C1 segment of cervical spinal cord (tissue), 14 donors: ENCODE measurements at regions not wholly inside any gene's neighbourhood (a gene's known extent, or its start where the extent isn't known, plus 50 kb on each side); places are given as distances from the start of the nearest gene placed in this dataset.
"Not testable (repeated sequence)": the region's sequence is repeated elsewhere in the genome, so short reads cannot be mapped to it uniquely, and the experiment has no call there.

ENCODE experiments used
- DNase-seq, 14 donors: peaks; one replicate each; lab custom pipeline; 2025; lab: John Stamatoyannopoulos, UW

- DNase-seq, result no peak
Measured at GRCh38 chr2:402721-403120, 114.8 kb upstream of the ALKAL2 start.

DNA sequence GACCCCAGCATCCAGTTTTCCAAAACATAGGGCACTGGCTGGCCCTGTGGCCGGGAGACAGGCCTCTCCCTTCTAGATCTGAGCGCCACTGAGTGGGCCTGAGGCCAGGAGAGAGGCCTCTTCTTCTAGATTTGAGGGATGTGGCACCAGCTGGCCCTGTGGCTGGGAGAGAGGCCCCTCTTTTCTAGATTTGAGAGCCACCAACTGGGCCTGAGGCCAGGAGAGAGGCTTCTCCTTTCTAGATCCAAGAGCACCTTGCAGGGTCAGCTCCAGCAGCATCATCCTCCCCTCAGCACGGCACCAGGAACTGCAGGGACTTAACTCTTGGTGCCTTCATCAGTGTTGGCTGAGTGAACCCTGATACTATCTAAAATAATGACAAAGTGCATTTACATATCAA is 114.3 kb upstream of the ALKAL2 start:
- no peak for DNase-seq

DNA sequence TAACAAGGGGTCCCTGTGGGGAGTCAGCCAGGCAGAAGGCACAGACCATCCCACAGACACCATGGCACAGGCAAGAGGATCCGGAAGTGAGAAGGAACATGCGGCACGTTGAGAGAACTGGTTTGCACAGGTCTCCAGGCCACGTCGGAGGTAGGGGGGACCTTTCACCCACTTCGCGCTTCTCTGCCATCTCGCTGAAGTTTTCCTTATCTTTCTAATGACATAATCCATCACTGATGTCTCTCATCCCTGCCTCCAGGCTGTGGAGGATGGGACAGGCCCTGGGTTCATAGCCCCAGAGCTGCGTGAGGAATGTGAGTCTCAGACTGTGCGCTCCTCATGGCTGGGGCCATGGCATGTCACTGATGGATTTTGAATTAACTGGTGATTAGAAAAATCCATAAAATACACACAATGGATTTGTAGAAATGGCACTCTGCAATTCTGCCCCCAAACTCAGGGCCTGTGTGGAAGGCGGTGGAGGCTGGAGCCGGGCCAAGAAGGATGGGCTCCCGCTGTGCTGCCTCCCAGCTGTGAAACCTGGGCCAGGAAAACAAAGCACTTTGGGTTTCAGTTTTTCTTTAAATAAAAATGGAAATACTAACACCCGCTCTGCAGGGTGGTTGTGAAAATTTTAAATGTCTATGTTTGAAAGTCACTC is 113.3 kb upstream of the ALKAL2 start:
- DNase-seq, result no peak

DNA sequence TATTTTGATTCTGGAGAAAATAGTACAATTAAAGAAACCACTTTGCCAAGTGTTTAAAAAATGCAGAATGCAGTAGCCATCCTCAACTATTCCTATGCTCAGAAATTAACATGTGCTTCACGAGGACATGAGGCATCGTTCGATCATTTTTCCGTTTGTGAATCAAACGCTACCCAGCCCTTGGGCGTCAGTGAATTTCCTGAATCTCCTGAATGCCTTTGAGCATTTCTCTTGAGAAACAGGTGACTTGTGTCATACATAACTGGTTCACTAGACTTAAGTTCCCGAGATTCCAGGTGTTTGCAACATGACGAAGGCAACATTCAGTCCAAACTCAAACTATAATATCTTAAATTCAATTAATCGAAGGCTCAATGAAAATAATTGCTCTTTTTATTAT is 110.0 kb upstream of the ALKAL2 start:
- no peak for DNase-seq

GRCh38 chr2:397521-397920 is 109.6 kb upstream of the ALKAL2 start:
- no peak for DNase-seq

DNA sequence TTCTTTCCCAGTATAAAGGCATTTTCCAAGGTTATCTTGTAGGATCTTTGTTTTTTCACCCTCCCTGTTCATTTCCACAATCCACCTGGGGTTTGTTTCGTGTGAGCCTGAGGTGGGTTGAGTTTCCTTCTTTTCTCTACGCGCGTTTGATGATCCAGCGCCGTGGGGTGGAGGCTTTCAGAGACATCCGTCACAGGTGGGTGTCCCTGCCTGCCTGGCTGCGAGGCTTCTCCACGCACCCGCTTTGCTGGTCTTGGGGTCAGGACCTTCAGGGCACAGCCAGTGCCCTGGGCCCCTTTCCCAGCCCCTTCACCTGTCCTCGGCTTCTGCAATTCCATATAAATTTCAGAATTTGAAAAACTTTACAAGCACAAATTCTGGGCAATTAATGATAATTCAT is 109.0 kb upstream of the ALKAL2 start:
- no peak for DNase-seq

DNA sequence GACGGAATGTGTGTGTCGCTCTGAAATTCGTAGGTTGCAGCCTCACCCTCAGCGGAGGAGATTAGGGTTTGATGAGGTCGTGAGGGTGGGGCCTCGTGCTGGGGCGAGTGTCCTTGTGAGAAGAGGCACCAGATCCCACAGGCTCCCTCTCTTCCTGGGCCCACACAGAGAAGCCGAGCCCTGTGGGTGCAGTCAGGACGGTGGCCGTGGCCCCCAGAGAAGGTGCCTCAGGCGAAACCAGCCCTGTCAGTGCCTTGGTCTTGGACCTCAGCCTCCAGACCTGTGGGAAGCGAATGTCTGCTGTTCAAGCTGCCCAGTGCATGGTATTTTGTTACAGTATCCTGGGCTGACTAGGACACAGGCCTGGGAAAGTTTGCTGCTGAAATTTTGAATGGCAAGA is 108.0 kb upstream of the ALKAL2 start:
- no peak for DNase-seq

GRCh38 chr2:393711-394696 is 106.1 kb upstream of the ALKAL2 start:
- DNase-seq, result peak in 1 of 14 donors; percentile 1

DNA sequence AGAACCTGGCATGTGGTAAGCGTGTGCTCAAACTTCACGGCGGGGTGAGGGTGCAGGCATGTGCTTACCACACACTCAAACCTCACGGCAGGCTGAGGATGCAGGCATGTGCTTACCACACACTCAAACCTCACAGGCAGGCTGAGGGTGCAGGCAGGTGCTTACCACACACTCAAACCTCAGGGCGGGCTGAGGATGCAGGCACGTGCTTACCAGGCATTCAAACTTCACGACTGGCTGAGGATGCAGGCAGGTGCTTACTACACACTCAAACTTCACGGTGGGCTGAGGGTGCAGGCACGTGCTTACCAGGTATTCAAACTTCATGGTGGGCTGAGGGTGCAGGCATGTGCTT is 105.0 kb upstream of the ALKAL2 start:
- DNase-seq, result no peak

GRCh38 chr2:392181-392925 is 104.5 kb upstream of the ALKAL2 start:
- no peak for DNase-seq

- no peak for DNase-seq
Measured at GRCh38 chr2:391696-392095, 103.8 kb upstream of the ALKAL2 start.

DNA sequence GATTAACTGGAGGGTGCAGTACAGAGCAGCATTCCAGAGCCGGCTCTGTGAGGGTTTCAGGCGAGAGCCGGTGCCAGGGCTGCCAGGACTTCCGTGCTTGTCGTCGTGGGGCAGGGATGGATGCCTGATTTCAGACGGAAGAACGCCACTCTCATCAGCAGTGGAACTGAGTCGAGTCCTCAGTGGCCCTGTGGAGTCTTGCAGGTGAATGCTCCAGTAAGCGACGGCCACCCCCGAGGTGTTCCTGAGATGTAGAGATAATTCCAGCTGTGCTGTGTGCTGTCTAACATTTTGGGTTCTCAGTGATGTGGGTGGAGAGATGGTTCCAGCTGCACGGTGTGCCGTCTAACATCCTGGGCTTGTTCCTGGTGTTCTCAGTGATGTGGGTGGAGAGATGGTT is 103.1 kb upstream of the ALKAL2 start:
- DNase-seq, result no peak

- DNase-seq, result not testable (repeated sequence)
Measured at GRCh38 chr2:389985-390384, 102.1 kb upstream of the ALKAL2 start.

GRCh38 chr2:388752-389151 is 100.9 kb upstream of the ALKAL2 start:
- not testable (repeated sequence) for DNase-seq

DNA sequence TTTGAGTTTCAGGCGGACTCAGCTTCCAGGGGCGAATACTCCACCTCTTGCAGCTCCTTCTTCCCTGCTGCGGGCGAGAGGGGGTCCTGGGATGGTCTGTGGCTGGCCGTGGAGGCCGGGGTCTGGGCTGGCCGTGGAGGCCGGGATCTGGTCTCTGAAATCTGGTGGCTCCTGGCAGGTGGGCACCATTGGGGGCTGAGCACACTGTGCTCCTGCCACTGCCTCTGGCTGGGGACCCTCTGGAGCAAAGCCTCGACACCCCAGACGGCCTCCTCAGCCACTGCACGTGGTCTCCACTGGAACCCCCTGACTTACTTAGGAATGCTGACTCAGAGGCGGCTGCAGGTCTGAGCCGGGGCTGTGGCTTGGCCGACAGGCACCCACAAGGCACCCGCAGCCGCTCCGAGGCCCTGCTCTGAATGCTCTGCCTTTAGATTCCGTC is 100.1 kb upstream of the ALKAL2 start:
- DNase-seq, result no peak

DNA sequence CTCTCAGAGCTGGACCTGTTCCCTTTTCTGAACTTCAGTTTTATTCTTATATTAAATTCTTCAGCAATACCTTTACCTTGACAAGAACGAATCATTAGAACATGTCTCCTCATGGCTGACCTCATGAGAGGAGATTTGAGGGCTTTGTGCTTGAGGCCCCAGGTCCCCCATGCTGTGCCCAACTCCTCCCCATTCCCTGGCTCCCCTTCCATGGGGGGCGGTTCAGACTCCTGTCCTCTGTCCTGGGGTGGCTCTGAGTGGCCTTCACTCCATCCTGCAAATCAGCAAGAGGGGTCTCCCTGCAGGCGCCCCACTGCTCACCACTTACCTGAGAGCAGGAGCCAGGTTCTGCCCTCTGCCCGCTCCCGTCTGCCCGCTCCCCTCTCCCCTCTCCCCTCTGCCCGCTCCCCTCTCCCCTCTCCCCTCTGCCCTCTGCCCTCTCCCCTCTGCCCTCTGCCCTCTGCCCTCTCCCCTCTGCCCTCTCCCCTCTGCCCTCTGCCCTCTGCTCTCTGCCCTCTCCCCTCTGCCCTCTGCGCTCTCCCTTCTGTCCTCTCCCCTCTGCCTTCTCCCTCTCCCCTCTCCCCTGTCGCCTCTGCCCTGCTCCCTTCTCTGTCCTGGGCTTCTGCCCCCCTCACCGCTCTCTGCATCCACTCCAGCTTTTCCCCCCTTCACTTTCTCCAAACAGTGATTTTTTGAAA is 98.7 kb upstream of the ALKAL2 start:
- no peak for DNase-seq

DNA sequence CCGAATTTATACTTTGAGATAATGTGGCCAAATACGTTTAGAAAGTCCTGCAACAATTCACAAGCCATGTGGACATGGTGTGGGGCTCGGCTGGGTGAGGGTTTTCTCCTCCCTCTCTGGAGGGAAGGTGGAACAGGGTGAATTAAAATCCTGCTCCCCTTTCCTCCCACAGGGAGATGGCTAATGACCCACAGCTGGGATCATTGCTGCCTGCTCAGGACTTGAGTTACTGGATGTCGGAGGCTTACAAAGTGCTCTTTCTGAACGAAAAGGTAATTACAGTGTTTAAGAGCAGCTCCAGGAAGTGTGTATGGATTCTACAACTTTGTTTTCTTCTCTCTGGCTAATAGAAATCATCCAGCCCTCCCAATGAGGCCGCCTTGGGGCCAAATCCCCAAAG is 97.9 kb upstream of the ALKAL2 start:
- no peak for DNase-seq

- no peak for DNase-seq
Measured at GRCh38 chr2:385061-385460, 97.2 kb upstream of the ALKAL2 start.

DNA sequence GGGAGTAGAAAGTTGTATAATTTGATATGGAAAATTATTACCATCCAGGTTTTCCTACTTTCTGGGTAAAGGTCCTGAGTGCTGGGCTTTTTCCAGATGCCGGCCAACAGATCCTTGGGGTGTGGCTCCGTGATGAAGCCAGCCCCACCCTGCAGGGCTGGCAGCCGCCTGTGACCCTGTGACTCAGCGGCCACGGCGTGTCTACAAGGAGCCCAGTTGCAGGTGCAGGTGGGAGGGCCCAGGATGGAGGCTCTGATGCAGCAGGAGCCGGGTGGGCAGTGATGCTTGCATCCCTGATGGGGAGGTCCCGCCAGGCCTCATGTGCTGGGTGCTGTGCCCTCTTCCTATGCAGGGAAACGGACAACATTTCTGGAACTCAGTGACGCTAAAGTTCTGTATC is 96.0 kb upstream of the ALKAL2 start:
- no peak for DNase-seq

DNA sequence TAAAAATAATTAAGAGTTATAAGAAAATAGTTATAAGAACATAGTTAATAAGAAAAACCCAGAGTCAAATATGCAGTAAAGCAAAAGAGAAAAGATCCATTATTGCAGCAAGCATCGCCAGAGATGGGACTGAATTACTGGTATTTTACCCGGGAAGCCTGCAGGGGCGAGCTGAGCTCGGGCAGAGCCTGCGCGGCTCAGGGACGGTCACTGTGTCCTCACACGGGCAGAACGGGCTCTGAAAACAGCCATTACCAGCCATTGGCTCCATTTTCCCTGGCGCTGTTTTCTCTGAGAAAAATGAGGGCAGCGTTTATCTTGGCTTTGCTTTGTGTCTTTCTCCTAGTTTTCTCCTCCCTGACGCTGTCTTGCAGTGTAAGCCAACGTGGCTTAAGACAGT is 95.3 kb upstream of the ALKAL2 start:
- peak in 6 of 14 donors; percentile 15 to 49 (median 18) for DNase-seq

GRCh38 chr2:382728-383022 is 94.8 kb upstream of the ALKAL2 start:
- no peak for DNase-seq
